Endodermal cell (in vitro differentiated cells): ENCODE measurements at regions not wholly inside any gene's neighbourhood (a gene's known extent, or its start where the extent isn't known, plus 50 kb on each side); places are given as distances from the start of the nearest gene placed in this dataset.
A peak's percentile ranks its signal among the peaks of the same experiment; 100 is the strongest.

Source experiments
- DNase-seq: peaks from one replicate; pipeline ENCODE4 v3.0.0-alpha.2; 2017
- H3K27ac ChIP-seq: 2 replicates; pipeline ENCODE4 v1.5.1; 2013; ENCODE audit warnings: mild to moderate bottlenecking, low read depth, low read length, moderate library complexity
- H3K27me3 ChIP-seq: 2 replicates; pipeline ENCODE4 v1.6.1; 2013; ENCODE audit warnings: mild to moderate bottlenecking, low read length, moderate library complexity; ENCODE audit not compliant: insufficient read depth, control insufficient read depth, poor library complexity, severe bottlenecking
- H3K36me3 ChIP-seq: 2 replicates; pipeline ENCODE4 v1.7.0; 2013; ENCODE audit warnings: mild to moderate bottlenecking, low read length, moderate library complexity; ENCODE audit not compliant: control insufficient read depth, insufficient read depth
- H3K4me1 ChIP-seq: one replicate; pipeline ENCODE4 v1.7.0; 2013; ENCODE audit warnings: low read length; ENCODE audit not compliant: control insufficient read depth, insufficient read depth
- H3K4me3 ChIP-seq: 2 replicates; pipeline ENCODE4 v1.5.1; 2013; ENCODE audit warnings: mild to moderate bottlenecking, low read length, moderate library complexity
- H3K9ac ChIP-seq: 2 replicates; pipeline ENCODE4 v1.6.1; 2013; ENCODE audit warnings: mild to moderate bottlenecking, low read length, moderate library complexity; ENCODE audit not compliant: poor library complexity, severe bottlenecking; ENCODE audit errors: extremely low read depth
- H3K9me3 ChIP-seq: 2 replicates; pipeline ENCODE4 v1.6.1; 2013; ENCODE audit warnings: mild to moderate bottlenecking, low read length, moderate library complexity; ENCODE audit not compliant: control insufficient read depth
- H3K27ac Mint-ChIP-seq: 2 replicates; pipeline ENCODE4 v1.8.0; 2020; ENCODE audit warnings: mixed read lengths
- H3K27me3 Mint-ChIP-seq: 2 replicates; pipeline ENCODE4 v1.8.0; 2021; ENCODE audit warnings: mild to moderate bottlenecking, mixed read lengths; ENCODE audit not compliant: insufficient read depth
- H3K36me3 Mint-ChIP-seq: 2 replicates; pipeline ENCODE4 v1.8.0; 2020; ENCODE audit warnings: low read depth, mixed read lengths
- H3K4me1 Mint-ChIP-seq: 2 replicates; pipeline ENCODE4 v1.8.0; 2020; ENCODE audit warnings: mixed read lengths
- H3K4me3 Mint-ChIP-seq: 2 replicates; pipeline ENCODE4 v1.8.0; 2020; ENCODE audit warnings: mild to moderate bottlenecking, moderate library complexity, mixed read lengths
- H3K9me3 Mint-ChIP-seq: 2 replicates; pipeline ENCODE4 v1.8.0; 2020; ENCODE audit warnings: mild to moderate bottlenecking, mixed read lengths
- WGBS, 2 experiments: methylation state at CpG; one replicate each; pipeline versions ENCODE4 v1.1.5 to v1.1.7; 2013; ENCODE audit warnings: missing lambda C conversion rate in 2 of 2, mixed read lengths in 1 of 2; ENCODE audit not compliant: insufficient coverage in 1 of 2, insufficient read length in 1 of 2; 5-methylcytosine and 5-hydroxymethylcytosine counted together
- TF ChIP-seq, protein P1 (sequence below): fragments of 200-600 bp; sonication (generic); conservative IDR thresholded peaks from 2 replicates; pipeline ENCODE4 v1.5.0; 2021; ENCODE audit warnings: antibody characterized with exemption, mild to moderate bottlenecking

DNA sequence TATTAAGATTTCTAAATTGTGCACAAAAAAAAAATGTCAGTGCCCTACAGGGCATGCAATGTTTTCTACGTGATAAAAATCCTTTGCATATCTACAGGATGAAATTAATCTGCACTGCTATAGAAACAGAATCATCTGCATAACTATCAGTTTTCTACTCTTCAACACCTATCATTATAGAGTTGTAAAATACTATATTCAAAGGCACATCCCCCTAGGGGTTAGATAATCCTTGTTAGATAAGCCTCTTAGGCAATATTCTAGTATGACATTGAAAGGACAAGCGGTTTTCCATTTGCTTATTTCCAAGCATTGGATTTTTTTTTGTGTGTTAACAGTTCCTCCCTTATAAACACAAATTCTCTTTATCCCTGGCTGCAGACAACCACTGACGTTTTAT is 98.7 kb upstream of the LAMA2 start:
- H3K4me3 Mint-ChIP-seq, result no peak overlapping the region
- no peak for DNase-seq
- Histone ChIP-seq H3K4me1 (no peaks in the 10 kb centered on the region), H3K27me3 (no peaks in the 10 kb centered on the region), H3K9ac (no peak overlapping the region), H3K9me3 (peaks cover 10% of the 10 kb centered on the region), H3K27ac (no peak overlapping the region), H3K4me3 (no peak overlapping the region), H3K36me3 (no peaks in the 10 kb centered on the region)
- TF ChIP-seq, protein P1, sequence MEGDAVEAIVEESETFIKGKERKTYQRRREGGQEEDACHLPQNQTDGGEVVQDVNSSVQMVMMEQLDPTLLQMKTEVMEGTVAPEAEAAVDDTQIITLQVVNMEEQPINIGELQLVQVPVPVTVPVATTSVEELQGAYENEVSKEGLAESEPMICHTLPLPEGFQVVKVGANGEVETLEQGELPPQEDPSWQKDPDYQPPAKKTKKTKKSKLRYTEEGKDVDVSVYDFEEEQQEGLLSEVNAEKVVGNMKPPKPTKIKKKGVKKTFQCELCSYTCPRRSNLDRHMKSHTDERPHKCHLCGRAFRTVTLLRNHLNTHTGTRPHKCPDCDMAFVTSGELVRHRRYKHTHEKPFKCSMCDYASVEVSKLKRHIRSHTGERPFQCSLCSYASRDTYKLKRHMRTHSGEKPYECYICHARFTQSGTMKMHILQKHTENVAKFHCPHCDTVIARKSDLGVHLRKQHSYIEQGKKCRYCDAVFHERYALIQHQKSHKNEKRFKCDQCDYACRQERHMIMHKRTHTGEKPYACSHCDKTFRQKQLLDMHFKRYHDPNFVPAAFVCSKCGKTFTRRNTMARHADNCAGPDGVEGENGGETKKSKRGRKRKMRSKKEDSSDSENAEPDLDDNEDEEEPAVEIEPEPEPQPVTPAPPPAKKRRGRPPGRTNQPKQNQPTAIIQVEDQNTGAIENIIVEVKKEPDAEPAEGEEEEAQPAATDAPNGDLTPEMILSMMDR, result no peak
- no peaks in the 10 kb centered on the region for H3K36me3 Mint-ChIP-seq
- no peaks in the 10 kb centered on the region for H3K27me3 Mint-ChIP-seq
- peaks cover 8% of the 10 kb centered on the region for H3K4me1 Mint-ChIP-seq
- peaks cover 15% of the 10 kb centered on the region for H3K9me3 Mint-ChIP-seq
- no peak overlapping the region for H3K27ac Mint-ChIP-seq
- 83 to 85% methylated on average over 1 to 3 of the region's 3 CpGs for WGBS, 2 experiments

DNA sequence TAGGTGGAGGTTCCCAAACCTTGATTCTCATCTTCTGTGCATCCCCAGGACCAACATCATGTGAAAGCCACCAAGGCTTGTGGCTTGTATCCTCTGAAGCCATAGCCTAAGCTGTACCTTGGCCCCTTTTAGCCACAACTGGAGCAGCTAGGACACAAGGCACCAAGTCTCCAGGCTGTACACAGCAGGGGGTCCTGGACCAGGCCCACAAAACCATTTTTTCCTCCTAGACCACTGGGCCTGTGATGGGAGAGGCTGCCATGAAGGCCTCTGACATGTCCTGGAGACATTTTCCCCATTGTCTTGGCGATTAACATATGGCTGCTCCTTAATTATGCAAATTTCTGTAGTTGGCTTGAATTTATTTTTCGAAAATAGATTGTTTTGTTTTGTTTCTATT is 114.8 kb upstream of the LAMA2 start:
- Histone ChIP-seq H3K9me3 (peaks cover 26% of the 10 kb centered on the region), H3K27ac (no peak overlapping the region), H3K4me3 (peak overlapping the region; percentile 43), H3K36me3 (no peaks in the 10 kb centered on the region), H3K27me3 (no peaks in the 10 kb centered on the region), H3K4me1 (no peaks in the 10 kb centered on the region), H3K9ac (no peak overlapping the region)
- Mint-ChIP-seq H3K9me3 (peaks cover 34% of the 10 kb centered on the region), H3K27ac (no peak overlapping the region), H3K27me3 (no peaks in the 10 kb centered on the region), H3K36me3 (peaks cover 4% of the 10 kb centered on the region), H3K4me3 (no peak overlapping the region), H3K4me1 (no peaks in the 10 kb centered on the region)
- DNase-seq, result no peak
- TF ChIP-seq, protein P1, result no peak
- WGBS, 2 experiments, result 78 to 100% methylated on average over 1 to 2 of the region's 2 CpGs

DNA sequence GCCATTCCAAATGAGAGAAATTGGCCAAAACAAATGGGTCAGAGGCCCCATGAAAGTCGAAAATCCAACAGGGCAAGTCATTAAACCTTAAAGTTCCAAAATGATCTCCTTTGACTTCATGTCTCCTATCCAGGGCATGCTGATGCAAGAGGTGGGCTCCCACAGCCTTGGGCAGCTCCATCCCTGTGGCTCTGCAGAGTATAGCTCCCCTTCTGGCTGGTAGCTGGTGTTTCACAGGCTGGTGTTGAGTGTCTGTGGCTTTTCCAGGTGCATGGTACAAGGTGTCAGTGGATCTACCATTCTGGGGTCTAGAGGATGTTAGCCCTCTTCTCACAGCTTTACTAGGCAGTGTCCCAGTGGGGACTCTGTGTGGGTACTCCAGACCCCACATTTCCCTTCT is 115.2 kb upstream of the LAMA2 start:
- Histone ChIP-seq H3K27me3 (no peaks in the 10 kb centered on the region), H3K4me3 (peak overlapping the region; percentile 43), H3K4me1 (no peaks in the 10 kb centered on the region), H3K36me3 (no peaks in the 10 kb centered on the region), H3K27ac (no peak overlapping the region), H3K9ac (no peak overlapping the region), H3K9me3 (peaks cover 21% of the 10 kb centered on the region)
- H3K36me3 Mint-ChIP-seq, result peaks cover 4% of the 10 kb centered on the region
- DNase-seq, result no peak
- TF ChIP-seq, protein P1, result no peak
- no peak overlapping the region for H3K27ac Mint-ChIP-seq
- no peak overlapping the region for H3K4me3 Mint-ChIP-seq
- H3K27me3 Mint-ChIP-seq, result no peaks in the 10 kb centered on the region
- H3K4me1 Mint-ChIP-seq, result no peaks in the 10 kb centered on the region
- H3K9me3 Mint-ChIP-seq, result peaks cover 35% of the 10 kb centered on the region
- WGBS, 2 experiments, result 50 to 77% methylated on average over 1 of the region's 1 CpG
